GM18519 (cell line): ENCODE measurements at regions not wholly inside any gene's neighbourhood (a gene's known extent, or its start where the extent isn't known, plus 50 kb on each side); places are given as distances from the start of the nearest gene placed in this dataset.

ENCODE experiments used
- ATAC-seq: cut with Tn5 transposase; IDR thresholded peaks from one replicate; pipeline ENCODE4 v1.9.1; 2021; ENCODE audit warnings: mild to moderate bottlenecking, moderate library complexity; ENCODE audit not compliant: unreplicated experiment, low FRiP score

DNA sequence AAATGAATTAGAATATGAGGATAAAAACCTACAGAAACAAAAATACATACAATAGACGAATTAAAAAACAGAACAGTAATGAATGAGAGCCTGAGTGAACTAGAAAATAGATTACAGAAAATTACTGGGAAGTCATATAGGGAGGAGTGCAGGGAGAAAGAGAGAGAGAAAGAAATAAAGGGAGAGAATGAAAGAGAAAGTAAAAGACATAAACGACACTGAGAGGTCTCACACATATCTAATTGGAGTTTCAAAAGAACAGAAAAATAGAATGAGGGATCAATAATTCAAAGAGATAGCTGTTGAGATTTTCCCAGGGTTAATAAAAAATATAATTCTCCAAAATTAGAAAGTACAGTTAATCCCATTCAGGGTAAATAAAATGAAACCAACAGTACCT, 156.4 kb upstream of the FTMT start:
- ATAC-seq, result no peak

DNA sequence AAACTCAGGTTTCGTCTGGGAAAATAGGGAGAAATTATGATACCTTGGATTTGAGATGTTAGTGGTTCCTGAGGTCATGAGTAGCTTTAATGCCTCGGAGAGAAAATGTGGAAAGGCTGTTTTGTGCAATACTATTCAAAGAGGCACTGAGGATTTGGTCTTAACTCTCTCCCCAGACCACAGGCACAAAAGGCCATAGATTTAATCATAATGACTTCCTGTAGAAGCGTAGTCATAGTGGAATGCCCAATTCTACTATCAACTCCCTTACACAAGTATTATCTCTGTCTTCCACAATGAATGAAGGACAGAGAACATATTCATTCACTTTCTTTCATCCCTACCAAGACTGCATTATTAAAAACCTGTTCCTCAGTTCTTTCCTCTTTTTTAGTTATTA, 153.0 kb upstream of the FTMT start:
- ATAC-seq, result no peak

- ATAC-seq, result no peak
These were observed 150.0 kb upstream of the FTMT start for GRCh38 chr5:121701731-121702130.

DNA sequence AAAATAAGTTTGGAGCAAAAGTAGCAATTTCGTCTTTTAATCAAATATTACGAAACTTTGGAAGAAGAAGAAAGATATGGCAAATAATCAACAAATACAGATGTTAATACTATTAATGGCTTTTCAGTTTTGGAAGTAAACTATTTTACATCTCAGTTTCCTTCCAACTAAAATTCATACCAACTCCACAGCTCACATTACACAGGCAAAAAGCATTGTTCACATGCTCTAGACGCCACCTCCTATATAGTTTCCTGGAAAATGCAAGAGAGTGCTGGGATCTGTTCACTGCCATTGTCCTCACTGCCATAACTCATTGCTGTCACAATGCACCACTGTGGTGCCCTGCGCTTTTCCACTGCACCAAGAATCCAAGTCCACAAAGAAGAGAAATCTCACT, 149.0 kb upstream of the FTMT start:
- ATAC-seq, result no peak

DNA sequence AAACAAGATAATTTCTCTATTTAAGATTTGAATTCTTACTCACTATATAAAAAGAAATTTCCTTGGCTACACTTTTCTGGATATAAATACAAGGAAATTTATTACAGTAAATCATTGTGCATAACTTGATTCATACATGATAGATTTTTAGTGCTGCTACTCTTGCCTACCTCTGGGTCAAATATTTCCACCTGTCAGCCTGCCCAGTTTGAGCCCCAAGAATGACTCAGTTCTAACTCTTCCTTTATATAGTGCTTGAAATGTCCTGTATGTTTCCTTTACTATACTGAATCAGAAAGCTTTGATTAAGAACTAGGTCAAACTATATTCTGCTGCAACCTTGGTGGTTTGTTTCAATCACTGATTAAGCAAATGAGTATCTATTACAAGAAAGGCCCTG, 147.4 kb upstream of the FTMT start:
- ATAC-seq, result no peak

DNA sequence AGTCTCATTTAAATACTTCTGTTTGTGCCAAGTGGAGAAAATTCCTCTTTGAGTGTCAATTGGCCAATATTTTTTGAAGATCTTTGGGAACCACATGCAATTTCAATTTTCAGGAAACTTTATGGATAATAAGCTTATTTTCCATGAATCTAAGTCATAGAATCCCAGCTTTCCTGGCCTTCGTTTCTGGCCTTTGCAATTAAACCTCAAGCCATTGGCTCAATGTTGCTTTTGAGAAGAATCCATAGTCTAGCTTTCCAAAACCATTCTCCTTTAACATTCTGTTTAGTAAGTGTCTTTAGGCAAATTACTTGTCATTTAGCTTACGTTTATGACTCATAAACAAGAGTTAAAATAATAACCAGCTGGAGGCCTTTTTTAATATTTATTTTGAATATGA, 145.0 kb upstream of the FTMT start:
- no peak for ATAC-seq

DNA sequence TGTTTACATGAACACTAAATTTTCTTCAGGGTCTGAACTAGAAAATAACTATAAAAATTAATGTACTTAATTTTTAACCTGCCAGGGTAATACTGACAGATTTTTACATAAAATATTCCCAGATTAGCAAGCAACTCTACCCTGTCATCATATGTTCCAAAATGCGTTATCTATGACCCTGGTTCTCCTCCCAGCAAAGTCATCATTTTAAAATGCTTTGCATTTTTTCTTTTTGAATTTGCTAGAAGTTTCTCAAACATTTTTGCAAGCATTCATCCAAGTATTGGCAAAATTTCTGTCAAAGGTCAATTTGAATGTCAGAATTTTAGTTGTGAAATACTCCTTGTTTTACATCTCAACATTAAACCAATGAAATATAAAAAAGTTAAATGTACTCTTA, 144.5 kb upstream of the FTMT start:
- ATAC-seq, result no peak

DNA sequence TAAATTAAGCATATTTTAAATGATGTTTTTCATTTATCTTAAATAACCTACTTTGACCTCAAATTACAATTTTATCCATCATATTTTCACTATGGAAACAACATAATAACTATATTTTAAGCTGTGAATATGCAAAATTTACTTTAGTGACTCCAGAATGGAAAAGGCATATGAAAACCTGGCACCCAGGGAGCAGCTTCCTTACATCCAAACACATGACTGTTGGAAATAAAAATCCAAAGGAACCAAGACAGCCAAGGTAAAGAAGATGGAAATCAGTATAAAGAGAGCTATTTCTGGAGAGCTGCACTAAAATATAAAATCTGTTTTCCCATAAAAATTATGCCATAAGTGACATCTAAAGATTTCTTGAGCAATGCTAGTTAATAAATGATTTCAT, 140.3 kb upstream of the FTMT start:
- no peak for ATAC-seq

- ATAC-seq, result no peak
These were observed 132.4 kb upstream of the FTMT start for GRCh38 chr5:121719255-121719654.

GRCh38 chr5:121725450-121725849, 126.2 kb upstream of the FTMT start:
- ATAC-seq, result no peak

DNA sequence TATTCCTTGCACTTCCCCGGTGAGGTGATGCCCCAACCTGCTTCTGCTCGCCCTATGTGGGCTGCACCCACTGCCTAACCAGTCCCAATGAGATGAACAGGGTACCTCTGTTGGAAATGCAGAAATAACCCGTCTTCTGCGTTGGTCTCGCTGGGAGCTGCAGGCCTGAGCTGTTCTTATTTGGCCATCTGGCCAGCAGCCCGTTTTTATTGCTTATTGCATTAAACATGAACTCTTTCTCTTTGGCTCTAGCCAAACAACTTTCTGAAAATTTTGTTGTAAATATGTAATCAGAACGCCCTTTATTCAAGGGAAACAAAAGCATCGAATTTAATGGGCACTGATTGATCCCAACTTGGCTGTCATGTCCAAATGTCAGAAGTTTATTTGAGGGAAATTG, 124.7 kb upstream of the FTMT start:
- ATAC-seq, result no peak

DNA sequence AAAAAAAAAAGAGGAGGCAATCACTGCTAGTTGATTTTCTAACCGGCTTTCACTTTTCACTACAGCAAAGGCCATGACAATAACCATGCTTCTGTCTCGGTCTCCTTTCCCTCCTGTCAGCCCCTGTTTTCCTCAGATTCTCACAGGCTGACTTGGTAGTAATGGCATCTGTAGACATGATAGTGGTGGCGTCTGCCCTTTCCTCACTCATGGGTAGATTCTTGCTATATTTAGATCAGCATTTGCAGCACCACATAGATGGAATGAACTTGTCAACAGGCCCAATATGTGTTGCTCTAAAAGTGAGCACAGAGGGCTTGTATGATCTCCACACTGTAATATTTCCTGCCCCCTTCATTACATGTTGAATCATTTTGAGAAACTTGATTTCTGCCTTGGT, 120.3 kb upstream of the FTMT start:
- no peak for ATAC-seq

GRCh38 chr5:121735618-121736017, 116.1 kb upstream of the FTMT start:
- no peak for ATAC-seq

- ATAC-seq, result no peak
These were observed 114.6 kb upstream of the FTMT start for GRCh38 chr5:121737120-121737519.

- ATAC-seq, result no peak
These were observed 110.5 kb upstream of the FTMT start for GRCh38 chr5:121741156-121741555.

DNA sequence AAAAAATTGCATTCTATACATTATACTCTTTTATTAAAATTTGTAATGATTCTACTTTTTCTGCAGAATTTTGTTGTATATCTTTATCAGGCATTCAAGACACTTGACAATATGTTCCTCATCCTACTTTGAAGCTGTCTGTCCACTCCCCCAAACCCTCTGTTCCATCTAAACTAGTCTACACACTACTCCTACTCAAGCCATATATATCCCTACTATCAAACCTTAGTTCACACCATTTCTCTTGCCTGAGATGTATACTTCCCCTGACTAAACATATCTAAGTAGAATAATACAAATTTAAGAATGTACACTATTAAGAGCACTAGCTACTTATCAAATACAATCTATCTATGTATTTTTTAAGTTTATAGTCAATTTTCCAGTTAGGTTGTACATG, 107.1 kb upstream of the FTMT start:
- ATAC-seq, result no peak

GRCh38 chr5:121745407-121745806, 106.3 kb upstream of the FTMT start:
- no peak for ATAC-seq

DNA sequence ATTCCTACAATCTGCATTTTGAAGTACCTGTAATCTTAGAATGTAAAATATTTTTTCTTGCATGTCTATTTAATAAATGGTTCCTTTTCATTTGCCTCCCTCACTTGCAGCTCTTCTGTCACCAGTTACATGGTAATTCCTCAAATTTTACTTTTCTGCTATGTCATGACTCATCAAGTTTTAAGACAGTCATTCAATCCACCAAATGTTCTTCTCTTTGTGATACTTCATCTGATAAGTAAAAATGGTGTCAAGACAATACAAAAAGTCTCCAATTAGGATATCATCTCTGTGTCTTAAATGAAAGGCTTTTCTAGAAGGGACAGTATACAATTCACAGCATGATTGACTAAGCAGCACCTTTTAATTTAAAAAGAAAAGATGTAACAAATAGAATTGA, 104.9 kb upstream of the FTMT start:
- no peak for ATAC-seq

DNA sequence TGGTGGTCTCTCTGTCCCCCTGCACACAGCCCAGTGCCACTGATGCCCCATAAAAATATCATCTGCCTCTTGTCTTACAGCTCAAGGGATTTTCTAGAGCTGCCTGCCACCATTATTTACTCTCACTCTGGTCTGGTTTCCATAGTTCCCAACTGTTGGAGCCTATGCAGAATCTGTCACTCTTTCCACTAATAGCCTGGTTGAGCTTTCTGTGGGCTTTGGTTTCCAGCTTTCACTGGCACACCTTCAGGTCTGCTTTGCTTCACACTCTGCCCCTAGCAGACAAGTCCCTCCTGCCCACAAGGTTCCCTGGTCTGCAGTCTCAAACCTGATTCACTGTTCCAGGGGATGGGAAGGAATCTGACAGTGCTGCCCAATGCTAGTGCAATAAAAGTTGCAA, 103.0 kb upstream of the FTMT start:
- ATAC-seq, result no peak

DNA sequence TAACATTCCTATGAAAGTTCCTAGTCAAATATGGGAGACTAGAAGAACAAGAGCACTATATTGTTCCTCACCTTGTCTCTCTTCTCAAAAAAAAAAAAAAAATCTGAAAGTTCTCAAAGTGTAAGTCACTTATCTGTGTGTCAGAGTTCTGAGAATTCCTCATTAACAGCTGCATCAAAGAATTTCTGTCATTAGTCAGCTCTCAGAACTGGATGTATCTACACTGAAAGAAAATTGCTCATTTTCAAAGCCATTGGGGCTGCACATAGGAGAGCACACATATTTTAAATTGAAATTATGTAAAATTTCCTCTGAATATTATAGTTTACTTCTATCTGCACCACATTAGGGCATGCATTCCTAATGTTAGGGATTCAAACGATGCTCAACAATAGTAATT, 99.5 kb upstream of the FTMT start:
- ATAC-seq, result no peak

DNA sequence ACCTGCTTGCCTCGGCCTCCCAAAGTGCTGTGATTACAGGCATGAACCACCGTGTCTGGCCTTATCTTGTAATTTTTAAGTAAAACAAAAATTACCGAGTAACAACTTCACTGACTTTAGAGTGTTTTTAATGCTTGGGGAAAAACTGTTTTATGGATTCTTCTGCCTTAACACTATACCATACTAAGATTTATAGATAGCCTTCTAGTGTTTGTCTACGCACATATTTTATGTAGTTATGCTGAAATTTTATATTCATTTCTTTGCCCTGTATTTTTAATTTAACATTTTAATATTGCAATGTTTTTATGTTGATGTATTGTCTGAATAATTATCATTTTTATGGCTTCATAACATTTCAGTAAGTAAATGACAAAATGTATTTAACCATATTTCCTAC, 96.4 kb upstream of the FTMT start:
- no peak for ATAC-seq

- no peak for ATAC-seq
These were observed 93.9 kb upstream of the FTMT start for GRCh38 chr5:121757753-121758152.

DNA sequence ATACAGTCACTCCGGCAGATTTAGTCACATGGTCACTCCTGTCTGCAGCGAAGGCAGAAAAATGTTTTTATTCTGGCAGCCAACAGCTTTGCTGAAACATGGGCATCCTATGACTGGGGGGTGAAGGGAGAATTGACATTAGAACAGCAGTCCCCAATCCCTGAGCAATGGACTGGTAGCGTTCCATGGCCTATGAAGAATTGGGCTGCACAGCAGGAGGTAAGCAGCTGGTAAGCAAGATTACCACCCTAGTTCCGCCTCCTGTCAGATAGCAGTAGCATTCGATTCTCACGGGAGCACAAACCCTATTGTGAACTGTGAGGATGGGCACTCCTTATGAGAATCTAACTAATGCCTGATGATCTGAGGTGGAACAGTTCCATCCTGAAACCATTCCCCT, 93.1 kb upstream of the FTMT start:
- no peak for ATAC-seq

- no peak for ATAC-seq
These were observed 89.3 kb upstream of the FTMT start for GRCh38 chr5:121762426-121762825.
